ENCODE measurements at regions not wholly inside any gene's neighbourhood (a gene's known extent, or its start where the extent isn't known, plus 50 kb on each side); places are given as distances from the start of the nearest gene placed in this dataset.

GRCh38 chr4:12844141-12844540, 640.0 kb downstream of the RAB28 start:
- no peak for DNase-seq (ENCODE audit: extremely low read depth in 1 of 4, low spot score in 3 of 4)
- Histone ChIP-seq H3K9me3 (replicated peaks; ENCODE audit: control insufficient read depth, insufficient read depth, low read depth, low read length) (no peaks in the 10 kb centered on the region), H3K79me2 (ENCODE audit: control insufficient read depth, insufficient read depth, low read length) (no peaks in the 10 kb centered on the region), H3K4me1 (replicated peaks in 1 of 2; ENCODE audit: control insufficient read depth in 2 of 2, insufficient read depth in 2 of 2, low read length in 2 of 2) (no peaks in the 10 kb centered on the region), H3K4me2 (ENCODE audit: insufficient read depth, low read length) (no peak overlapping the region), H3K4me3 (no peak overlapping the region), H3K9me1 (ENCODE audit: control insufficient read depth, insufficient read depth, low read length) (no peaks in the 10 kb centered on the region), H3K36me3 (ENCODE audit: control insufficient read depth, insufficient read depth, low read length) (no peaks in the 10 kb centered on the region), H2AFZ (ENCODE audit: low read depth, low read length) (no peak overlapping the region), H3K27me3 (ENCODE audit: control insufficient read depth in 2 of 2, insufficient read depth in 2 of 2, low read length in 2 of 2) (no peaks in the 10 kb centered on the region), H3K9ac (ENCODE audit: insufficient read depth in 1 of 2, low read depth in 2 of 2, low read length in 2 of 2) (no peak overlapping the region), H4K20me1 (replicated peaks; ENCODE audit: control insufficient read depth, insufficient read depth, low read length) (no peaks in the 10 kb centered on the region), H3K27ac (ENCODE audit: extremely low read depth, low read depth, low read length) (no peak overlapping the region)
- TF ChIP-seq CUX1 (CRISPR knock-in tag; IDR thresholded peaks at IDR 0.05) = no peak
- no peak for TF ChIP-seq MBD2 (IDR thresholded peaks at IDR 0.05; ENCODE audit: borderline replicate concordance, low read depth)
- TF ChIP-seq CREBBP (IDR thresholded peaks at IDR 0.05; ENCODE audit: low read depth, low read length) = no peak
- no peak for TF ChIP-seq C11orf30 (IDR thresholded peaks at IDR 0.05; ENCODE audit: low read depth)
- TF ChIP-seq FOXA3 (CRISPR knock-in tag; conservative IDR thresholded peaks at IDR 0.05 in 1 of 2, IDR thresholded peaks at IDR 0.05 in 1 of 2) = no peak
- TF ChIP-seq ZNF444 (CRISPR knock-in tag; IDR thresholded peaks at IDR 0.05) = no peak
- no peak for TF ChIP-seq ZNF518B (CRISPR knock-in tag; IDR thresholded peaks at IDR 0.05)
- TF ChIP-seq E4F1 (CRISPR knock-in tag; IDR thresholded peaks at IDR 0.05; ENCODE audit: borderline replicate concordance) = no peak
- TF ChIP-seq PRMT5 (CRISPR knock-in tag; IDR thresholded peaks at IDR 0.05) = no peak
- POLR2A ChIA-PET = no interaction called here
- BruUV-seq (replicated peaks) = no TSS peak
- WGBS (ENCODE audit: insufficient coverage, low coverage, missing lambda C conversion rate) = 0% methylated on average over 2 of the region's 2 CpGs
- CTCF ChIA-PET (ENCODE audit: low intra/inter-chr PET ratio) = no interaction called here
- intact Hi-C loops (cut with micrococcal nuclease) (no loop called here), in situ Hi-C loops (cut with MboI) (no loop called here)
- FAIRE-seq = no peak
- no peak for ATAC-seq

Measured in K562 (cell line).